Trophoblast cell (in vitro differentiated cells and primary cell): ENCODE measurements at regions not wholly inside any gene's neighbourhood (a gene's known extent, or its start where the extent isn't known, plus 50 kb on each side); places are given as distances from the start of the nearest gene placed in this dataset.

Experiments used
- DNase-seq, 2 donors: peaks; one replicate each; pipeline ENCODE4 v3.0.0-alpha.2; 2016
- H2AFZ ChIP-seq: 2 replicates; pipeline ENCODE4 v1.6.1; 2013; ENCODE audit warnings: low read length, moderate library complexity, mild to moderate bottlenecking; ENCODE audit not compliant: insufficient read depth, poor library complexity
- H2AK5ac ChIP-seq: 2 replicates; pipeline ENCODE4 v1.6.1; 2013; ENCODE audit warnings: mild to moderate bottlenecking, low read length
- H2BK120ac ChIP-seq: 2 replicates; pipeline ENCODE4 v1.6.1; 2013; ENCODE audit warnings: low read length, mild to moderate bottlenecking, moderate library complexity; ENCODE audit not compliant: insufficient read depth, poor library complexity
- H2BK12ac ChIP-seq: 2 replicates; pipeline ENCODE4 v1.6.1; 2013; ENCODE audit warnings: mild to moderate bottlenecking, low read length, moderate library complexity
- H2BK5ac ChIP-seq: 2 replicates; pipeline ENCODE4 v1.6.1; 2013; ENCODE audit warnings: low read length, low read depth, moderate library complexity, mild to moderate bottlenecking; ENCODE audit not compliant: poor library complexity
- H3K14ac ChIP-seq: 2 replicates; pipeline ENCODE4 v1.6.1; 2013; ENCODE audit warnings: mild to moderate bottlenecking, low read length
- H3K18ac ChIP-seq: 2 replicates; pipeline ENCODE4 v1.6.1; 2013; ENCODE audit warnings: mild to moderate bottlenecking, low read length
- H3K23ac ChIP-seq: 2 replicates; pipeline ENCODE4 v1.6.1; 2013; ENCODE audit warnings: low read length
- H3K27ac ChIP-seq: 2 replicates; pipeline ENCODE4 v1.5.1; 2013; ENCODE audit warnings: low read depth, mild to moderate bottlenecking, inconsistent platforms, low read length, moderate library complexity
- H3K27me3 ChIP-seq: 2 replicates; pipeline ENCODE4 v1.6.1; 2013; ENCODE audit warnings: inconsistent platforms, mild to moderate bottlenecking, low read length, moderate library complexity; ENCODE audit not compliant: insufficient read depth
- H3K36me3 ChIP-seq, 2 experiments: 1 replicate in 1 of 2; 2 replicates in 1 of 2; pipeline ENCODE4 v1.6.1; 2013; ENCODE audit warnings: low read length in 2 of 2, mild to moderate bottlenecking in 2 of 2, moderate library complexity in 1 of 2; ENCODE audit not compliant: insufficient read depth in 2 of 2, control insufficient read depth in 1 of 2
- H3K4ac ChIP-seq: 2 replicates; pipeline ENCODE4 v1.6.1; 2013; ENCODE audit warnings: low read depth, mild to moderate bottlenecking, low read length, moderate library complexity
- H3K4me1 ChIP-seq, 2 experiments: 1 replicate in 1 of 2; 2 replicates in 1 of 2; pipeline ENCODE4 v1.6.1; 2013; ENCODE audit warnings: low read length in 2 of 2, mild to moderate bottlenecking in 2 of 2, moderate library complexity in 1 of 2; ENCODE audit not compliant: insufficient read depth in 2 of 2, control insufficient read depth in 1 of 2
- H3K4me2 ChIP-seq: 2 replicates; pipeline ENCODE4 v1.6.1; 2013; ENCODE audit warnings: inconsistent platforms, mild to moderate bottlenecking, low read length, moderate library complexity
- H3K4me3 ChIP-seq: 2 replicates; pipeline ENCODE4 v1.5.1; 2013; ENCODE audit warnings: mild to moderate bottlenecking, low read depth, low read length, inconsistent platforms
- H3K79me1 ChIP-seq: one replicate; pipeline ENCODE4 v1.6.1; 2013; ENCODE audit warnings: low read length
- H3K79me2 ChIP-seq: 2 replicates; pipeline ENCODE4 v1.6.1; 2013; ENCODE audit warnings: low read length, mild to moderate bottlenecking; ENCODE audit not compliant: control insufficient read depth, insufficient read depth, poor library complexity
- H3K9ac ChIP-seq: 2 replicates; pipeline ENCODE4 v1.6.1; 2013; ENCODE audit warnings: mild to moderate bottlenecking, low read length
- H3K9me3 ChIP-seq: 2 replicates; pipeline ENCODE4 v1.6.1; 2013; ENCODE audit warnings: low read depth, mild to moderate bottlenecking, control low read depth, inconsistent platforms, low read length; ENCODE audit not compliant: insufficient read depth
- H4K12ac ChIP-seq: 2 replicates; pipeline ENCODE4 v1.6.1; 2013; ENCODE audit warnings: low read depth, mild to moderate bottlenecking, low read length, moderate library complexity
- H4K8ac ChIP-seq: 2 replicates; pipeline ENCODE4 v1.6.1; 2013; ENCODE audit warnings: low read depth, mild to moderate bottlenecking, low read length, moderate library complexity
- H4K91ac ChIP-seq: one replicate; pipeline ENCODE4 v1.6.1; 2013; ENCODE audit warnings: low read depth, mild to moderate bottlenecking, low read length, moderate library complexity
- WGBS: extraction: QIAGEN DNeasy Blood & Tissue Kit; methylation state at CpG from one replicate; pipeline ENCODE4 v1.1.7; 2013; ENCODE audit warnings: missing lambda C conversion rate; ENCODE audit not compliant: insufficient read length, insufficient coverage; ENCODE audit errors: extremely low coverage; 5-methylcytosine and 5-hydroxymethylcytosine counted together

DNA sequence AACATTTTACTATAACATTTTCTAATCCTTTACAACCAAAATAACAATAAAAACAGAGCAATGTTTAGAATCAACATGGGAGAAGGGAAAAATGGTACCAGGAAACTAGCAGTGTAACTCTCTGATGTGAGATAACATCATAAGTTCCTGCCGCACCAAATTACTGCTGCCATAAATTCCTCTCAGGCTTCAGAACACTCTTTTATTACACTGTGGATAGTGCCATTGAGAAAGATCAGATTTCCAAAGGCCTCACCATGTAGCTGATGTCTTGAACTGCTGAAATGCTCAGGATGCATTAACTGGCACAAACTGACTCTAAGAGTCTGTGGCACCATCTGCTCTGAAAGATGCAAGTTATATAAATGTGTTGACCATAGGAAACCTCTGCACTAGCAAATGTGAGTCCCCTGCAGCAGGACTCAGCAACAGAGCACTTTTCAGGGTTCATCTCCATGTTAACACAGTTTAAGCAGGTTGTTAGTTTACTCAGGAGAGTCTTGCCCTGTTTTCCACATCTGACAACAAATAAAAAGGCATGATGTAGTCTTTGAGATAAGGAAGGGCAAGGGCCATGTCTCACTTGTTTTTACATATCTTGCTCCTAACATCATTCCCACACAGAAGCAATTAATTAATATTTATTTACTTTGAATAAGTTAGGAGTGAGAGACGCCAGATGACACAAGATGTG is 218.1 kb downstream of the CETN3 start:
- no CpG with 5 or more reads among the region's 2 CpGs for WGBS
- H2AFZ ChIP-seq: no peak overlapping the region
- H3K4me2 ChIP-seq: no peak overlapping the region
- H2BK5ac ChIP-seq: no peak overlapping the region
- no peaks in the 10 kb centered on the region for H3K9me3 ChIP-seq
- DNase-seq: no peak
- no peaks in the 10 kb centered on the region for H3K27me3 ChIP-seq
- H4K12ac ChIP-seq: no peak overlapping the region
- no peak overlapping the region for H2BK120ac ChIP-seq
- no peak overlapping the region for H3K14ac ChIP-seq
- H3K18ac ChIP-seq: no peak overlapping the region
- H3K79me1 ChIP-seq: no peaks in the 10 kb centered on the region
- H3K23ac ChIP-seq: no peak overlapping the region
- no peak overlapping the region for H4K91ac ChIP-seq
- H3K4ac ChIP-seq: no peak overlapping the region
- no peaks in the 10 kb centered on the region for H3K36me3 ChIP-seq
- H3K79me2 ChIP-seq: no peaks in the 10 kb centered on the region
- no peak overlapping the region for H3K9ac ChIP-seq
- no peak overlapping the region for H4K8ac ChIP-seq
- no peaks in the 10 kb centered on the region for H3K4me1 ChIP-seq
- no peak overlapping the region for H2AK5ac ChIP-seq
- H3K27ac ChIP-seq: no peak overlapping the region
- no peak overlapping the region for H2BK12ac ChIP-seq
- no peak overlapping the region for H3K4me3 ChIP-seq

DNA sequence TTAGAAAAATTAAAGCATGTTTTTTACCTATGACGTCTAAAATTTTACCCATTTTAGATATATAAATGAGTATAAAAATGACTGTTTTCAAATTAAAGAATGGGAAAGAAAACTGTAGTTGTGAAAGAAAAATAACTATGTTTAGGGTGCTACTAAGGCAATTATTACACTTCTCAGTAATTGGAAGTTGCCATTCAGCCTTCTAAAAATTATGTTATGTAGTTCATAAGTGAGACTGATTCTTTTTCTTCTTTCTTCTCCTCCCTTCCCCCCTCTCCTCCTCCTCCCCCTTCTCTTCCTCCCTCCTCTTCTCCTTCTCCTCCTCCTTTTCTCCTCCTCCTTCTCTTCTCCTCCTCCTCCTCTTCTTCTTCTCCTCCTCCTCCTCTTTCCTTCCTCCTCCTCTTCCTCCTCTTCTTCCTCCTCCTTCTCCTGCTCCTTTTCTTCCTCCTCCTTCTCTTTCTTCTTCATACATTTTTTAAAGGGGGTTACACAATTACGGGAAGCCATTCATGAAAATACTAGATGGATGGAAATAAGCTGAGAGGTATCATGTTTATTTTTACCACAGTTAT is 223.6 kb downstream of the CETN3 start:
- H3K79me1 ChIP-seq: no peaks in the 10 kb centered on the region
- H3K36me3 ChIP-seq: no peaks in the 10 kb centered on the region
- H4K91ac ChIP-seq: no peak overlapping the region
- H2AFZ ChIP-seq: no peak overlapping the region
- H3K27me3 ChIP-seq: no peaks in the 10 kb centered on the region
- no peak overlapping the region for H3K14ac ChIP-seq
- no peak overlapping the region for H3K4ac ChIP-seq
- no peak overlapping the region for H2BK120ac ChIP-seq
- H3K9ac ChIP-seq: no peak overlapping the region
- no peak overlapping the region for H3K4me2 ChIP-seq
- no peak overlapping the region for H3K18ac ChIP-seq
- no CpG with 5 or more reads among the region's 2 CpGs for WGBS
- H2BK5ac ChIP-seq: no peak overlapping the region
- no peak overlapping the region for H4K8ac ChIP-seq
- no peak overlapping the region for H3K23ac ChIP-seq
- H2AK5ac ChIP-seq: no peak overlapping the region
- H3K4me3 ChIP-seq: no peak overlapping the region
- H2BK12ac ChIP-seq: no peak overlapping the region
- no peaks in the 10 kb centered on the region for H3K9me3 ChIP-seq
- H3K79me2 ChIP-seq: no peaks in the 10 kb centered on the region
- H3K4me1 ChIP-seq: no peaks in the 10 kb centered on the region
- DNase-seq: no peak
- no peak overlapping the region for H4K12ac ChIP-seq
- H3K27ac ChIP-seq: no peak overlapping the region

DNA sequence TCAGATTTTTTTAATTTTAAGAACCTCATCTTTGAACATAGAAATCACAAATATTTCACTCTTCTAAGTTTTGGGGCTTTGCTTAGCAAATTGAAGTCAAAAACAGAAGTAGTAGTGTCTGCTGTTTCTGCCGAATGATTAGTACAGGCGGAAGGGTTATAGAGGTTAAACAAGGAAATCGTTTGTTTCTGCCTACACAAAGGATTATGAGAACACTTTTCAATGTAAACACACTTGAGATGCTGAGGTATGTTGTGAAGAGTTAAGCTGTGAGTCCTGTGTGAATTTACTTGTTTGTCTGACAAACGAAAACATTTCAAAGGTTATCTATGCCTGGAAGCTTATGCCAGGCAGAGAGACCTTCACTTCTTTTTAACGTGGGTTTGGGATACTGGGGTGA is 224.8 kb downstream of the CETN3 start:
- Histone ChIP-seq H3K4me2 (no peak overlapping the region), H3K18ac (no peak overlapping the region), H3K27me3 (no peaks in the 10 kb centered on the region), H3K14ac (no peak overlapping the region), H4K91ac (no peak overlapping the region), H2BK120ac (no peak overlapping the region), H3K9me3 (no peaks in the 10 kb centered on the region), H3K79me1 (no peaks in the 10 kb centered on the region), H4K12ac (no peak overlapping the region), H4K8ac (no peak overlapping the region), H3K36me3 (no peaks in the 10 kb centered on the region), H2BK12ac (no peak overlapping the region), H3K4me1 (no peaks in the 10 kb centered on the region), H3K79me2 (no peaks in the 10 kb centered on the region), H3K27ac (no peak overlapping the region), H3K9ac (no peak overlapping the region), H3K4ac (no peak overlapping the region), H3K4me3 (no peak overlapping the region), H2AK5ac (no peak overlapping the region), H3K23ac (no peak overlapping the region), H2BK5ac (no peak overlapping the region), H2AFZ (no peak overlapping the region)
- WGBS: no CpG with 5 or more reads among the region's 5 CpGs
- DNase-seq: no peak

DNA sequence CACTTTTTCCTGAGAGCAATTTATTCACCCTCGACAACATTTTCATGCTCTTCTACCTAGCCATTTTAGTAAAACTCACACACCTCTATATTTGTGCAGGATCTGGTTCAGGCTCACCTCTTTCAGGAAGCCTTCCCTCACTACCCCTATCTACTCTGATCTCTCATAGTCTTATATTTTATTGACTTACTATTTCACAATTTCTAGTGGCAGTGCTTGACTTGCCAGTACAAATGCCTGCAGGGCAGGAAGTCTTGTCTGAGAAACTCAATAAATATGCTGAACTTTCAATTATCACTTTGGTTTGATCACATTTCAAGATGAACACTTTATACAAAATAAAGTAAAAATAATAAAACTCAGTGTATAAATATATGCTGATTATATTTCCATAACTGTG is 226.8 kb downstream of the CETN3 start:
- Histone ChIP-seq H3K9me3 (no peaks in the 10 kb centered on the region), H3K18ac (no peak overlapping the region), H4K12ac (no peak overlapping the region), H2AK5ac (no peak overlapping the region), H3K9ac (no peak overlapping the region), H3K27ac (no peak overlapping the region), H3K36me3 (no peaks in the 10 kb centered on the region), H3K4me1 (no peaks in the 10 kb centered on the region), H3K4ac (no peak overlapping the region), H2BK5ac (no peak overlapping the region), H3K4me3 (no peak overlapping the region), H3K27me3 (no peaks in the 10 kb centered on the region), H4K91ac (no peak overlapping the region), H3K79me2 (no peaks in the 10 kb centered on the region), H2AFZ (no peak overlapping the region), H4K8ac (no peak overlapping the region), H3K79me1 (no peaks in the 10 kb centered on the region), H2BK12ac (no peak overlapping the region), H2BK120ac (no peak overlapping the region), H3K4me2 (no peak overlapping the region), H3K23ac (no peak overlapping the region), H3K14ac (no peak overlapping the region)
- DNase-seq: peak in 1 of 2 donors; percentile 14
- WGBS: no CpG with 5 or more reads among the region's 1 CpG
